T-helper 9 cell (primary cell): ENCODE measurements at regions not wholly inside any gene's neighbourhood (a gene's known extent, or its start where the extent isn't known, plus 50 kb on each side); places are given as distances from the start of the nearest gene placed in this dataset.
"Not testable (repeated sequence)": the region's sequence is repeated elsewhere in the genome, so short reads cannot be mapped to it uniquely, and the experiment has no call there.

Source experiments
- DNase-seq: peaks from one replicate; pipeline ENCODE4 v3.0.0-alpha.2; 2020

DNA sequence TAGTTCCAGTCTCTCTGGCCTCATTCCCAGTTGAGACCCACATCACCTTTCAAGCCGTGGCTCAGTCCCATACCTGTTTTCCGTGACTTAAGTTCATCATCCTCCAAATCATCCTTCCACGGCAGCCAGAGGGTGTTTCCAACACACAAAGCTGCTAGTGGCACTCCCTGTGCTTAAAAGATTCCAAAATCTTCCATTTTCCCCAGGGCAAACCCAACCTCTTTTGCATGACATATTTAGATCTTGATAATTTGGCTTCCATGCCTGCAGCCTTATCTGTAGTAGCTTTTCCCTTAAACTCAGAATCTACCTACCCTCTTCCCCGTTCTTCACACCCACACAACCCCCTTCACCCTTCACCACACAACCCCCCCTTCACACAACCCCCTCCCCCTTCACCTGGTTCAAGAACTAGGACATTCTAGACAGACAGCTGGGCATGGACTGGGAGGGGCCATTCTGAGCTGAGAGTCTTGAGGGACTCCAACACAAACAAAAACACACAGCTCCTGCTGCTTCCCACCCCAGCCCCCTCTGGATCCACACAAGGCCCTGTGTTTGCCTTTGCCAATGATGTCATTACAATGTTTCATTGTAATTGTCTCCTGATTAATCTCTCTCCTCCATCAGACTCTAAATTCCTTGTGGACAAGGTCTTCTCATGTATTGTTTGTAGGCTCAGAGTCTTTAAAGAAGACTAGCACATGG lies 268.2 kb downstream of the SH3GL2 start:
- DNase-seq = no peak

DNA sequence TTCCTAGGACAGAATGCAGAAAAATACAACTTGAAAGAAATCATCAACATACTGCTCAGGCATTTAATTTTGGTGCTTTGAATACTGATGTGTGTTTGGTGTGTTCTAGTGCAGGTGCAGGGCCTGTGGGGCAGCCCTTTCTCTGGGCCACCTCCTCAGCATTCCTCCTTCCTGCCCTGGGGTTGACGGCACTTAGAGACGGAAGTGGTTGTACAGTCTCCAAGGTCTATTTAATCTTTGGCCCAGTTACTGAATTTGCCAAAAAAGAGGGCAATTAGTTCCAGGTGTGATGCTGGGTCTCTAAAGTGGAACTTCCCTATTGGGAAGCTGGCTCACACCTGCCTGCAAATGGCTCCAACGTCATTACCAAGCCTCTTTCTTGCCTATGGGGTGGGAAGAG lies 269.0 kb downstream of the SH3GL2 start:
- DNase-seq = no peak

DNA sequence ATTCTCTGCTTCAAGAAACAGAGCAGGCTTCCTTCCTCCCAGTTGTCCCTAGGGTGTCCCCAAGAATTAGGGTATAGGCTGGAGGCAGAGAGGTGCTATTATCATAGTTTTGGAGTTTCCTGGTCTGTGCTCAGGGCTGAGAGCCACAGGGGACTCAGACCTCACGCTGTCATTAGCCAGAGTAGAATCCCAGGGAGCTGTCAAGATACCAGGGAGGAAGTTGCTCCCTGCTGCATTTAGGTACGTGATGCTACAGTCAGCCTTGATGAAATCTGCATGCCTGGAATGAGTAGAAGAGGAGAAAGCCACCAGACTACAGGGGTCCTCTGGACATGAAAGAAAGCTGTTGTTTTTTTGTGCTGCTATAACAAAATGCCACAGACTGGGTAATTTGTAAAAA lies 273.2 kb downstream of the SH3GL2 start:
- DNase-seq = no peak

DNA sequence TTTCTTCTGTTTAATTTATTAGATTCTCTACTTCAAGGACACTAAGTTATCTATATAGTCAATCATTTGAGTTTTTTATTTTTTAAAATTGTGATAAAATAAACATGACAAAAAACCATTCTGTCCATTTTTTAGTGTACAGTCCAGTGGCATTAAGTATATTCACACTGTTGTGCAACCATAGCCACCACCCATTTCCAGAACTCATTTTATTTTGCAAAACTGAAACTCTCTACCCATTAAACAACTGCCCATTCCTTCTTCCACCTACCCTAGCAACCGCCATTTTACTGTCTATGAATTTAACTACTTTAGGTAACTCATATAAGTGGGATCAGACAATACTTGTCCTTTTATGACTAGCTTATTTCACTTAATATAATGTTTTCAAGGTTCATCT lies 275.6 kb downstream of the SH3GL2 start:
- DNase-seq = no peak

DNA sequence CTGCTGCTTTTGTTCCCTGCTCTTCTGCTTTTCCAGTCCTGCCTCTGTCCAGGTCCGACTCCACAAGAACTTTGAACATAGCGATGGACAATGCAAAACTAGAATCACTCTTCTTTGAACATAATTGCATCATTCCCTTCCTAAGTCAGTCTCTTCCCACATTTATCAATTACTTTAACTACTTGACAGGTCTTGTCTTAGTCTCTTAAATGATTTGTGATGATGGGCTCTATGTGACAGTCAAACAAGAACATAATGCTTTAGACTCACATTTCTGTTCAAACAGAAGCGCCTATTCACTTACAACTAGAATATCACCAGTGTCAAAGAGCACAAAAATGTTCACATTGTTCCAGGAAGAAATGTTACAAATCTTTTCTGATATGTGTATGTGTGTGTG lies 278.1 kb downstream of the SH3GL2 start:
- no peak for DNase-seq

DNA sequence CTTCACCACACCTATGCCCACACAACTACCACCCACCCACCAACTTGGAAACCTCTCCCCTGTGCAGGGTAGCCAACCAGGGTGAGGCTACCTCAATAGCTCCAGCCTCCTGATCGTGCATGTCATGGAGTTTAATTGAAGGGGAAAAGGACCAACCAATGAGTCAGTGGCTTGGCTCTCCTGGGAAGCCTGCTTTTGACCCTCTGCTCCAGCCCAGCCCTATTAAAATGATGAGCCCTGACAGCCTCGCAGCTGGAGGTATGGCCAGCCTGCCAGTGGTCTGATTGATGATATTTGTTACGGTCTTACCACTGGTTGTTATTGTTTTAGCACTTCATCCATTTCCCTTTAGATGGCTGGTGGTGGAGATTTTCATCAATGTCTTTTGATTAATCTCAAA lies 280.4 kb downstream of the SH3GL2 start:
- DNase-seq = no peak

DNA sequence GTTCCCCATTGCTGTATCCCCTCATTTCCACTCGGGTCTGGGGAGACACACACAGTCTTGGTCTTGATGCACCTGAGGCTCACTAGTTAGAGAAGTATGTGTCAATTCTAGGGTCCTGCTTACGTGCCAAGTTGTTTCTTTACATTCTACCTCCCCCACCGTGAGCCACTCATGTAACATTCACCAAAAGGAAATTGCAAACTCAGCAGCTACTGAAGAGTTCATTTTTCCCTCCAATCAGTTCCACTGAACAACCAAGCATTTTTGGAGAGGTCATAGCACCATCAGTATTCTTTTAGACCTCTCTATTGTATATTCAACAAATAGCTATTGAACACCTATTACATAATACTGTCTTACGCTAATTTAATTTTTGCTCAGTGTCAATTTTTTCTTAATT lies 281.1 kb downstream of the SH3GL2 start:
- no peak for DNase-seq

DNA sequence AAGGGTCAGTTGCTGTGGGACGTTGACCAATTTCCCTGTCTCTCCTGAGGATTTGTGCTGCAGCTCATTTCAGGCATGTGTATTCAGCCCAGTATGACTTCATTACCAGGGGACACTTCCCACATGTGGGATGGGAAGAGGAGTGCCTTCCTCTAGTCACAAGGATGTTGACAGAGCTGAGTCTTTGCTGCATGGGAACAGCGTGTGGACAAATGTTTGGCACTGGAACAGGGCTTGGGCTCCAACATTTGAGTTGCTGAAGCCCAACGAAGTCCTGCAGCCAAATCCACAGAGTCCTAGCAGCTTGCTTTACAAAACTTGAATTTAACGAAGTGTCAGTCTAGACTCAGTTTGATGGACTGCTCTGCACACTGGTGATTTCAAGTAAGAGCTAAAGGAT lies 283.2 kb downstream of the SH3GL2 start:
- DNase-seq = no peak

DNA sequence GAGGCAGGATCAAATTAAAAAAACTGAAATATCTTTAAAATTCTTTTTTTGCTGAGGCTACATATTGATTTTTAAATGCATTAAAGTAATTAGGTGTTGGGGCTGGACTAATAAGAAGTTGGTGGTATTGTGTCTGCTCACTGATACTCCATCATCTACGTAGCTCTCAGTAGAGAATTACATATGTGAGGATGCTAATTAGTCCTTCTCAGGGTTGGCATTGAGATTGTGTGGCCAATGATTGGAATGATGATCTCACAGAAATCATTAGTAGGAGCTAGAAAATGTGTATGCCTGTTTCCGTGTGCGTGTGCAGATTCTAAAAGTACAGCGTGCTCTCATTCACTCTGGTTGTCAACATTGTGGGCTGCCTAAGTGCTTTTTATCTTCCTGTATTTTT lies 283.8 kb downstream of the SH3GL2 start:
- DNase-seq = no peak

DNA sequence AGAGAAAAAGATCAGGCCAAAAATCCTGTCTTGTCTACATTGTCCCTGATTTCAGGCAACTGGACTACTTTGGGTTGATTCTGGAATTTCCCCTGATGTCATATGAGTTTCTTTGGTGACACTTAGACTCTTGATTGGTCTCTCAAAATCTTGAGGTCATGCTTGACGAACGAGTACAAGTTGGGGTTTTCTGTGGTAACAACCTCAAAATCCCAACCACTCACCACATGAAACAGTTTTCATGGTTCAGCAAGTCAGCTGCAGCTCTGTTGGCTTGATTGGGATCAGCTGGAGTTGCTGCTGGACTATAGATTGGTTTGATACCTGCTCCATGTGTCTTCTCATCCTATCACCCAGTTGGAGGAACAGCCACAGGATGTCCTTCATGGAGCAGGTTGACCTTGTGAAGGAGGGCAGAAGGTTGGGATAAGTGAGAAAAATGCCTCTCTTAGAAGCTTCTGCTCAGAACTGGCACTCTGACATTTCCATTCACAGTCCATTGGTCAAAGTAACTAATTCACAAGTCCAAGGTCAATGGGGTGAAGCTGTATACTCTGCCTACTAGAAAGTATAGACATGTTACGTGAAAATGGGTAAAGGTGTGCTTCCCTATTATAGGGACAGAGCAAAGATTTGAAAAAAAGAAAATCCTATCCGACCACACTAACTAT lies 284.5 kb downstream of the SH3GL2 start:
- no peak for DNase-seq

DNA sequence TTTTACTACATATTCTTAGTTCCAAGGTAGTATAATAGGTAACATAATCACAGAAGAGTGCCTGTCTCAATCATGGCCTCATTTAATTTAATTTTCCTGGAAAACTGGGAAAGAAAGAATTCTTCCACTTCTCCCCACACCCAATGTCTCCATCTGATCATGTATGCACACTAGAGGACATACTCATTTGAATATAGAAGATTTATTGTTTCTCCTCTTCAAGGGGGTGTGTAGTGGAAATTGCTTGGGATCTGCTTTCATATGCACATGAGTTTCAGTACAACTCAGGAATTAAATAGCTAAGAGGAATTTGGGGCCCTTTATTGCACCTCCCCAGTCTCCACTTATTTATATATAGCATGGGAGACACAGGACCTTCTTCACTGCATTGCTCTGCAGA lies 285.1 kb downstream of the SH3GL2 start:
- DNase-seq = no peak

DNA sequence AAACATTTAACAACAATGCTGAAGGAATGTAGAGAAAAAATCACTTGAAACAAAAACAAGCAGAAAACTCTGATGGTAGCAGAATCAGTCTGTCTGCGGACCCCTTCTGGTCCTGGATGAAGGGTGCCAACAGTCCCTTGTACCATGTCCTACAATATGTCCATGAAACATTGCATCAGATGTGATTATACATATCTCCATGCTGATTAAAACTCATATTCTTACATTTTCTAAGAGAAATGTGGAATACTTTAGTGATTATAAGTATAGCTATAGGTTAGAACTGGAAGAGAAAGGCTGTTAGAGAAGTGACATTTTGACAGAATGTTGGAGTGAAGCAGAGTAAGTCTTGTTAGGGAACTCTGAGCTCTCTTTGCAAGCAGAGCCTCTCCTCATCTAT lies 286.1 kb downstream of the SH3GL2 start:
- DNase-seq = no peak

DNA sequence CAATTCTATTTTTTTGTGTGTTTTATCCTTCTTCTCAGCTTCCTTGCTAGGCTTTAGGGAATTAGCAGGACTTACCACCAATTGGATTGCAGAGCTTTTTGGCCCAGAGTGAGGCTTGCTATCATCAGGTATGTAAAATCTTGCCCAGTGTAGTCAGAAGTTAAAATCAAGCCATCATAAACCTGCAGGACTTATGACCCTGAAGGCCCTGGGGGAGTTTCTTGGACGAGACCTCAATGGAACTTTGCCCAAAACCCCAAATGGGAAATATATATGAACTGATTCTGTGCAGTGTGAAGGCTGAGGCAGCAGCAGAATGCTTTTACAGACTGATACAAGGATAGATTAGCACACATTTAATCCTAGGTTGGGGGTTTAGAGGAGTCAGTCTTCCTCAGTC lies 287.0 kb downstream of the SH3GL2 start:
- DNase-seq = no peak

DNA sequence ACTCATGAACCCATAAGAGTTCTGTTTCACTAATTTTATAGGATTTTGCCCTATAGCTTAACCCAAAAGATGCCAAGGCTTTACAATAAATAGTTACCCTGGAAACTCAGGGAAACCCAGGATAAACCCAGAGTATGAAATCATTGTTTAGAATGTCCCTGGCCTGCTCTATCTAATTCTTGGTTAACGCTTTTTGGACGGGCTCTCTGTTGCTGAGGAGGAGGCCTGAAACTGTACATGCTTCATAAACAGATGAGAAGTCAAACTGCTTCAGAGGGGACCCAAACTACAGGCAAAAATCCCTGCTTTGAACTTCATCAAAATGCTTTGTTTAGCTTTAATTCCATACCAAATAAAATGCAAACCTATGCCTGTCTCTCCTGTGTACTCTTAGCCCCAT lies 291.9 kb downstream of the SH3GL2 start:
- no peak for DNase-seq

DNA sequence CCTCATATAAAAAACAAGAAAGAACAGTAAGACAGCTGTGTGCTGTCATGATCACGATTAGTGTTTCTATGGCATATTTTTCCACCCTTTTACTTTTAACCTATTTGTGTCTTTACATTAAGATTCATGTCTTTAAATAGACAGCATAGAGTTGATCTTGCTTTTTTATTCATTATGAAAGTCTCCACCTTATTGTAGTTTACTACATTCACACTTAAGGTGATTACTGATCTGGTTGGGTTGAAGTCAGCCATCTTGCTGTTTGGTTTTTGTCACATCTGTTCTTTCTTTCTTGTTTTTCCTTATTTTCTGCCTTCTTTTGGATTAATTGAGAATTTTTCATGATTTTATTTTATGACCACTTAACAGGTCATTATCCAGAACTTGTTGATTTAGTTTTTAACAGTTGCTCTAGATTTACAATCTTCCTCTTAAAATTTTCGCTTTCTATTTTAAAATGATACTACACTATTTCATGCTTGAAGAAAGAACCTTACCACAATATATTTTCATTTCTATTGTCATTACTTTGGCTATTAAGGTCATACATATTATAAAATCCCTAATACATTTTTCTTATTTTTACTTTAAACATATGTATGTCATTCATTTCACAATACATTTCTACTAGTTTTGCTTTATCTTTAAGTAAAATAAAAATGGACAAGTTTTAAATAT lies 292.5 kb downstream of the SH3GL2 start:
- no peak for DNase-seq

DNA sequence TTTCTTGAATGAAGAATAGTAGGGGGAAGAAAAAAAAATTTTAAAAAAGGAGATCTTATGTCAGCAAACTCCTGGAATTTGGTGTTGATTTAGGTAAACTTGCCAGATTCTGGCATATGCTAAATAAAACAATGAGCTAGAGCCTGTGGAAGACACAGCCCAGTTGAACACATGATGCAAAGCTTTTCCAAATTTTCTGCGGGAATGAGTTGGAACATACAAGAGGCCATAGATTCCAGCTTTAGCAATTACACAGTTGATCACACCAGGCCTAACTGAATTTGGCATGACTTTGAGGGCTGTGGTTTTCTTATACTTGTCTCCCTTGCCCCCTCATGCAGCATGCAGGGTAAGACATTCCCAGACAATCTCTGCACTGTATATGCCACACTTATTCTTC lies 297.0 kb downstream of the SH3GL2 start:
- no peak for DNase-seq

DNA sequence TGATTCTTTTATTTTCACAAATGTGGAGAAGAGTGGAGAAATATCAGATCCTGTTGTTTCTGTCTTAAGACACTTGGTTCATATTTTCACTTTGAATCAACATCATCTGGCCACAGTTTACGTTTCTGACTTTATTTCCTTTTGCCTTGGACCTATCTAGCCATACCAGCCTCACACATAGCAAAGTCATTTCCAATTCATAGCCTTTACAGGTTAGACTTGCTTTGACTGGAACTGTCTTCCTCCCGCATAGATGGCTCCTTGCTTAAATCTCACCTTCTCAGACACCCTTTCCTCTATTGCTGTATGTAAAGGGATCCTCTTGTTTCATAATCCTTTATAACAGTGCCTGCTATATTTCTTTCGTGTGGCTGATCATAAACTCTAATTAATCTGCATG lies 297.8 kb downstream of the SH3GL2 start:
- DNase-seq = no peak

DNA sequence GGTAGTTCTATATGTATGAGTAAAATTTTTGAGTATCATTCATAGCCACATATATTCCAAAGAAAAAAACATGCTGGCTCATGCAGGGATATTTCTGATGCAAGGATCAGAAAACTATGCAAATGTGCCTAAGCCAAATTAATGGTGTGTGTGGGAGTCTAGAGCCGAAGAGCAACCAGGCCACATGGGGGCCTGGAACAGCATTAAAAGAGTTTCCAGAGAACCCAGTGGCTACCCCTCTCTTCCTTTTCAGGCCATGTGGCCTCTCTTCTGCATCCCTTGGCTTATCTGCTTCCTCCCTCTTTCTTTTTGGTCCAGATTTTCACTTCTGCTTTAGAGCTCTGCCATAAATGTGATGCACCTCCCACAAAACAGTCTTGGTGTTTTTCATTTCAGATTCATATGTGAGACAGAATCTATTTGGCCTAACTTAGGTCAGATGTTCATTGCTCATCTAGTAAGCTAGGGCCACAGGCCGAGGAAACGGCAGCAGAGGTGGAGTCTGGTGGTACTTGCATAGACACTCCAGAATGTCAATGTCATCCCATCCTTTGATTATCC lies 300.0 kb downstream of the SH3GL2 start:
- no peak for DNase-seq

DNA sequence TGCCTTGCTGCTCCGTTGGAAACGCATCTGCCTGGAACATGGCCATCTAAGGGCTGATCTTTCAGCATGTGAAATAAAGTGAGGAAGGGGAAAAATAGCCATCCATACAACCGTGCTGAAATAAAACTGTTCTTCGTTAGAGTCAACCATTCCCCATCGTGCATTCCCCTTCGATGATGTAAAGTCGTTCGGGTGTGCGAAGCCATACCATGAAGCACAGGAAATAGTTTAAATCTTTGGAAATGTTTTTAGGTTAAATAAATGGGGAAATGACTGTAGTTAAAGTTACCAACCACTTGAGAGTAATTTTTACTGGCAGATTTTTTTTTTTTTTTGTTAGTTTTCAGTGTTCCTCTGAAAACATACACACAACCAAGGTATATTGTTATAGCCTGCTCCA lies 302.5 kb downstream of the SH3GL2 start:
- DNase-seq = no peak

DNA sequence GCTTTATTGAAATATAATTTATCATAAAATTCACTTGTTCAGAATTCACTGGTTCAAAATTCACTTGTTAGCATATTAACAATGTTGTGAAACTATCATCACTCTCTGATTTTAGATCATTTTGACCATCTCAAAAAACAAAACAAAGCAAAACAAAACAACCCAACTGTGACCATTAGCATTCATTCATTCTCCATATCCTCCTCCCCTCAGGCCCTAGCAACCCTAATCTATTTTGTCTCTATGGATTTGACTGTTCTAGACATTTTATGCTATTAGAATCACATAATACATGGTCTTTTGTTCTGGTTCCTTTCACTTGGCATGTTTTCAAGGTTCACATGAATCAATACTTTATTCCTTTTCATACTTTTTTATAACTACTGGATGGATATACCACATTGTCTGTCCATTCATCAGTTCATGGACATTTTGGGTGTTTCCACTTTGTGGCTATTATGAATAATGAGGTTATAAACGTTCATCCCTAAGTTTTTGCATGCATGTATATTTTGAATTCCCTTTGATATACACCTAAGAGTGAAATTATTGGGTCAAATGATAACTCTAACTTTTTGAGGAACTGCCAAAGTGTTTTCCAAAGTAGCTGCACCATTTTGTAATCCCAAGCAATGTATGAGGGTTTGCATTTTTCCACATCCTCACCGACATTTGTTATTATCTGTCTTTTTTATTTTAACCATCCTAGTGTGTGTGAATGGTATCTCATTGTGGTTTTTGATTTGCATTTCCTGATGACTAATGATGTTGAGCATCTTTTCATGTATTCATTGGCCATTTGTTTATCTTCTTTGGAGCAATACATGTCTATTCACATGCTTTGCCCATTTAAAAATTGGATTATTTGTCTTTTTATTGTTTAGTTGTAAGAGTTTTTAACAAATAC lies 304.1 kb downstream of the SH3GL2 start:
- no peak for DNase-seq

DNA sequence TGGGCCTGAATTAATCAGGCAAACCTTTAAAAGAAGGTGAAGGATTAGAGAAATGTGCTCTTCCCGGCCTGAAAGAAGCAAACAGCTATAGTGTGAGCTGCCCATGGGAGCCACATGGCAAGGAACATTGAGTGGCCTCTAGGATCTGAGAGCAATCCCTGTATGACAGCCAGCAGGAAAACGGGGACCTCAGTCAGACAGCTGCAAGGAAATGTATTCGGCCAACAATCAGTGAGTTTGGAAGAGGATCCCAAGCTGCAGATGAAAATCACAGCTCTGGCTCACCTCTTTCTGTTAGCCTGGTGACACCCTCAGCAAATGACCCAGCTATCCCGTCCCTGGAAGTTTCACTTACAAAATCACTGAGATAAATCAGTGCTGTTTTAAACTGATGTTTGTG lies 309.2 kb downstream of the SH3GL2 start:
- DNase-seq = no peak

DNA sequence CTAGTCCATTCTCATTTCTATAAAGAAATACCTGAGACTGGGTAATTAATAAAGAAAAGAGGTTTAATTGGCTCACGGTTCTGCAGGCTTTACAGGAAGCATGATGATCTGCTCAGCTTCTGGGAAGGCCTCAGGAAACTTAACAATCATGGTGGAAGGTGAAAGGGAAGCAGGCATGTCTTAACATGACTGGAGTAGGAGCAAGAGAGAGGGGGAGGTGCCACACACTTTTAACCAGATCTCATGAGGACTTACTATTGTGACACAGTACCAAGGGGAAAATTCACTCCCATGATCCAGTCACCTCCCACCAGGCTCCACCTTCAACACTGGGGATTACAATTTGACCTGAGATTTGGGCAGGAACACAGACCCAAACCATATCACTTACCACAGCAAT lies 310.1 kb downstream of the SH3GL2 start:
- DNase-seq = not testable (repeated sequence)
